HepG2 (cell line): ENCODE measurements at regions not wholly inside any gene's neighbourhood (a gene's known extent, or its start where the extent isn't known, plus 50 kb on each side); places are given as distances from the start of the nearest gene placed in this dataset.
A peak's percentile ranks its signal among the peaks of the same experiment; 100 is the strongest.

ENCODE experiments used
- ATAC-seq: fragments of 200-7000 bp; cut with Tn5 transposase; 3 replicates; pipeline ENCODE4 v1.9.1; 2020; ENCODE audit warnings: mild to moderate bottlenecking, moderate library complexity
- BruUV-seq: library from RNA; stranded (reverse); fragments of 400-500 nt; replicated peaks from 2 replicates; lab custom pipeline; 2021; lab: Mats Ljungman, UMichigan
- CTCF ChIA-PET: fragments of 300-600 bp; formaldehyde crosslinking; extraction: SDS; loops from one replicate; lab custom pipeline; 2021; ENCODE audit warnings: low total read pairs, inconsistent platforms, low intra/inter-chr PET ratio; lab: Yijun Ruan, JAX
- POLR2A ChIA-PET: fragments of 350-600 bp; sonication (Branson Sonifier 250); formaldehyde crosslinking; loops from one replicate; lab custom pipeline; 2020; ENCODE audit warnings: antibody characterized with exemption, inconsistent platforms; lab: Yijun Ruan, JAX
- DNase-seq: peaks from one replicate; pipeline ENCODE4 v3.0.0-alpha.2; 2015; ENCODE audit warnings: low spot score
- FAIRE-seq: peaks from 3 replicates; lab custom pipeline; 2011; peaks lifted over from hg19 to GRCh38; lab: Jason Lieb, UNC
- H2AFZ ChIP-seq: one replicate; pipeline ENCODE4 v1.6.1; 2011; ENCODE audit warnings: low read length, inconsistent platforms
- H3K27ac ChIP-seq: fragments of 300-600 bp; 3 replicates; pipeline ENCODE4 v1.8.0; 2011; ENCODE audit warnings: mixed run types, mild to moderate bottlenecking, mixed read lengths, low read length, inconsistent platforms; ENCODE audit not compliant: insufficient read depth; ENCODE audit errors: extremely low read length
- H3K27me3 ChIP-seq, 2 experiments: fragments of 200-600 bp in 1 of 2; 2 replicates in 1 of 2; 3 replicates in 1 of 2; pipeline versions ENCODE4 v1.6.0 to v1.8.0; 2011; ENCODE audit warnings: low read length in 2 of 2, mild to moderate bottlenecking in 2 of 2, moderate library complexity in 2 of 2, inconsistent platforms in 1 of 2; ENCODE audit not compliant: insufficient read depth in 2 of 2, control insufficient read depth in 1 of 2
- H3K36me3 ChIP-seq, 2 experiments: fragments of 200-600 bp in 1 of 2; replicated peaks in 1 of 2; 2 replicates in 1 of 2; 3 replicates in 1 of 2; pipeline versions ENCODE4 v1.5.1 to v1.8.0; 2011; ENCODE audit warnings: low read length in 2 of 2, inconsistent platforms in 1 of 2; ENCODE audit not compliant: insufficient read depth in 2 of 2, control insufficient read depth in 1 of 2
- H3K4me1 ChIP-seq: 2 replicates; pipeline ENCODE4 v1.5.1; 2012; ENCODE audit warnings: low read length, inconsistent platforms; ENCODE audit not compliant: insufficient read depth
- H3K4me2 ChIP-seq: 2 replicates; pipeline ENCODE4 v1.6.0; 2011; ENCODE audit warnings: low read depth, low read length, inconsistent platforms
- H3K4me3 ChIP-seq, 3 experiments: fragments of 200-600 bp in 1 of 3; sonication (generic), shearing (Covaris generic) in 1 of 3; replicated peaks in 1 of 3; 2 replicates each; pipeline ENCODE4 v1.5.1; 2011 to 2016; ENCODE audit warnings: low read length in 3 of 3, inconsistent platforms in 2 of 3, low read depth in 2 of 3, mild to moderate bottlenecking in 2 of 3, control low read depth in 1 of 3, mixed read lengths in 1 of 3; ENCODE audit not compliant: insufficient read depth in 1 of 3
- H3K79me2 ChIP-seq: one replicate; pipeline ENCODE4 v1.6.1; 2011; ENCODE audit warnings: low read length, inconsistent platforms; ENCODE audit not compliant: insufficient read depth
- H3K9ac ChIP-seq: 2 replicates; pipeline ENCODE4 v1.6.0; 2011; ENCODE audit warnings: mild to moderate bottlenecking, low read depth, low read length, inconsistent platforms; ENCODE audit not compliant: insufficient read depth
- H3K9me3 ChIP-seq: 2 replicates; pipeline ENCODE4 v1.5.1; 2012; ENCODE audit warnings: mild to moderate bottlenecking, low read length
- H4K20me1 ChIP-seq: 2 replicates; pipeline ENCODE4 v1.6.0; 2011; ENCODE audit warnings: inconsistent platforms, mild to moderate bottlenecking, low read length, moderate library complexity; ENCODE audit not compliant: insufficient read depth
- ELF1 ChIP-seq: sonication (generic); formaldehyde crosslinking; IDR thresholded peaks from 2 replicates; pipeline ENCODE4 v1.4.0; 2020; ENCODE audit warnings: missing genetic modification reagents
- FOXA1 ChIP-seq, 2 experiments: fragments of 450-650 bp in 1 of 2; sonication (generic) in 1 of 2; formaldehyde crosslinking in 1 of 2; IDR thresholded peaks; 2 replicates each; pipeline versions ENCODE4 v1.4.0 to v1.6.1; 2016 to 2020; ENCODE audit warnings: missing genetic modification reagents in 1 of 2
- GATA4 ChIP-seq: sonication (generic); IDR thresholded peaks from 2 replicates; pipeline ENCODE4 v1.6.1; 2016; ENCODE audit warnings: antibody characterized with exemption, low read depth, borderline replicate concordance
- MAFF ChIP-seq: IDR thresholded peaks from 2 replicates; pipeline ENCODE4 v1.6.1; 2011; ENCODE audit warnings: low read depth, low read length, improper control_type of control experiment
- MAFK ChIP-seq, 2 experiments: IDR thresholded peaks in 1 of 2; conservative IDR thresholded peaks in 1 of 2; 2 replicates each; pipeline ENCODE4 v1.6.1; 2011; ENCODE audit warnings: improper control_type of control experiment in 2 of 2, low read length in 2 of 2
- MZF1 ChIP-seq: sonication (generic); formaldehyde crosslinking; IDR thresholded peaks from 2 replicates; pipeline ENCODE4 v1.8.1; 2023; ENCODE audit warnings: mild to moderate bottlenecking, missing genetic modification reagents, borderline replicate concordance
- PBX3 ChIP-seq: sonication (generic); formaldehyde crosslinking; IDR thresholded peaks from 2 replicates; pipeline ENCODE4 v1.8.1; 2023; ENCODE audit warnings: missing genetic modification reagents, inconsistent platforms, borderline replicate concordance
- SNRNP70 ChIP-seq: fragments of 200-400 bp; formaldehyde crosslinking; IDR thresholded peaks from 2 replicates; pipeline ENCODE4 v1.6.1; 2017; ENCODE audit warnings: mild to moderate bottlenecking, low read depth, low read length, moderate library complexity
- ZBTB44 ChIP-seq: sonication (generic); formaldehyde crosslinking; IDR thresholded peaks from 2 replicates; pipeline ENCODE4 v1.4.0; 2020; ENCODE audit warnings: missing genetic modification reagents
- ZMYM4 ChIP-seq: sonication (generic); formaldehyde crosslinking; IDR thresholded peaks from 2 replicates; pipeline ENCODE4 v1.8.1; 2023; ENCODE audit warnings: mild to moderate bottlenecking, missing genetic modification reagents
- ZNF121 ChIP-seq: sonication (generic); formaldehyde crosslinking; IDR thresholded peaks from 2 replicates; pipeline ENCODE4 v1.5.0; 2020; ENCODE audit warnings: mild to moderate bottlenecking, missing genetic modification reagents
- ZNF335 ChIP-seq: sonication (generic); formaldehyde crosslinking; IDR thresholded peaks from 2 replicates; pipeline ENCODE4 v1.4.0; 2020; ENCODE audit warnings: missing genetic modification reagents
- WGBS: methylation state at CpG from one replicate; pipeline ENCODE4 v1.1.6; 2017; ENCODE audit warnings: low lambda C conversion rate; 5-methylcytosine and 5-hydroxymethylcytosine counted together
- in situ Hi-C: cut with HindIII; loops from 2 replicates; pipeline ENCODE4 v1.10.0; 2017; ENCODE audit warnings: low pct_unique_long_range_greater_than_20kb; ENCODE audit not compliant: extremely low pct_ligation_motif_present
- intact Hi-C: fragments of 100-400 bp; cut with micrococcal nuclease; formaldehyde crosslinking; loops from one replicate; pipeline ENCODE4 v1.10.0; 2022; ENCODE audit not compliant: unreplicated experiment

GRCh38 chr20:55676097-55676496, 329.2 kb downstream of the CBLN4 start:
- no TSS peak for BruUV-seq
- Histone ChIP-seq H3K79me2 (no peaks in the 10 kb centered on the region), H3K9ac (no peak overlapping the region), H3K9me3 (peaks cover 98% of the 10 kb centered on the region), H2AFZ (no peak overlapping the region), H4K20me1 (no peaks in the 10 kb centered on the region), H3K27me3 (no peaks in the 10 kb centered on the region), H3K4me3 (no peak overlapping the region), H3K4me1 (no peaks in the 10 kb centered on the region), H3K4me2 (no peak overlapping the region), H3K36me3 (no peaks in the 10 kb centered on the region), H3K27ac (no peak overlapping the region)
- POLR2A ChIA-PET, result no interaction called here
- CTCF ChIA-PET, result no interaction called here
- 25% methylated on average over 5 of the region's 5 CpGs for WGBS
- TF ChIP-seq MAFF (peak; percentile 73), MAFK (conservative IDR thresholded peaks at IDR 0.05 in 1 of 2, IDR thresholded peaks at IDR 0.05 in 1 of 2; ENCODE audit: low read length in 2 of 2) (peak; percentile 81 to 89), ZMYM4 (no peak)
- in situ Hi-C loops, result no loop called here
- ATAC-seq (no peak), FAIRE-seq (no peak), DNase-seq (no peak)
- intact Hi-C loops, result no loop called here

- ATAC-seq (no peak), FAIRE-seq (no peak), DNase-seq (no peak)
- ChIA-PET POLR2A (no interaction called here), CTCF (no interaction called here)
- Histone ChIP-seq H4K20me1 (no peaks in the 10 kb centered on the region), H3K79me2 (no peaks in the 10 kb centered on the region), H3K4me3 (no peak overlapping the region), H3K9me3 (peaks cover 95% of the 10 kb centered on the region), H3K36me3 (no peaks in the 10 kb centered on the region), H3K9ac (no peak overlapping the region), H2AFZ (no peak overlapping the region), H3K4me2 (no peak overlapping the region), H3K4me1 (no peaks in the 10 kb centered on the region), H3K27me3 (no peaks in the 10 kb centered on the region), H3K27ac (no peak overlapping the region)
- intact Hi-C loops, result no loop called here
- WGBS, result 2% methylated on average over 1 of the region's 1 CpG
- in situ Hi-C loops, result no loop called here
- BruUV-seq, result no TSS peak
- no peak for TF ChIP-seq ZBTB44 (CRISPR knock-in tag)
- TF ChIP-seq GATA4, result no peak
- TF ChIP-seq ELF1 (CRISPR knock-in tag), result no peak
- TF ChIP-seq PBX3 (CRISPR knock-in tag), result no peak
- TF ChIP-seq SNRNP70, result no peak
- TF ChIP-seq ZNF335, result no peak
- no peak for TF ChIP-seq MZF1 (CRISPR knock-in tag)
- TF ChIP-seq ZNF121 (CRISPR knock-in tag), result no peak
- no peak for TF ChIP-seq FOXA1 (IDR thresholded peaks at IDR 0.05)
- TF ChIP-seq FOXA1 (CRISPR knock-in tag; IDR thresholded peaks at IDR 0.05), result no peak
Measured at GRCh38 chr20:55668631-55669030, 336.7 kb downstream of the CBLN4 start.
